SK-N-MC (cell line): ENCODE measurements at regions not wholly inside any gene's neighbourhood (a gene's known extent, or its start where the extent isn't known, plus 50 kb on each side); places are given as distances from the start of the nearest gene placed in this dataset.

Source experiments
- EZH2 ChIP-seq: fragments of 200-600 bp; sonication (generic); IDR thresholded peaks from one replicate; pipeline ENCODE4 v1.6.1; 2017; ENCODE audit warnings: antibody characterized with exemption
- FOXP2 ChIP-seq: optimal IDR thresholded peaks from 2 replicates; pipeline ENCODE3; 2011; ENCODE audit warnings: mild to moderate bottlenecking, moderate library complexity; ENCODE audit not compliant: insufficient read depth; ENCODE audit errors: extremely low read length, control extremely low read depth
- POLR2AphosphoS5 ChIP-seq: IDR thresholded peaks from 2 replicates; pipeline ENCODE4 v1.6.1; 2012; ENCODE audit warnings: mild to moderate bottlenecking, low read depth, low read length, borderline replicate concordance

DNA sequence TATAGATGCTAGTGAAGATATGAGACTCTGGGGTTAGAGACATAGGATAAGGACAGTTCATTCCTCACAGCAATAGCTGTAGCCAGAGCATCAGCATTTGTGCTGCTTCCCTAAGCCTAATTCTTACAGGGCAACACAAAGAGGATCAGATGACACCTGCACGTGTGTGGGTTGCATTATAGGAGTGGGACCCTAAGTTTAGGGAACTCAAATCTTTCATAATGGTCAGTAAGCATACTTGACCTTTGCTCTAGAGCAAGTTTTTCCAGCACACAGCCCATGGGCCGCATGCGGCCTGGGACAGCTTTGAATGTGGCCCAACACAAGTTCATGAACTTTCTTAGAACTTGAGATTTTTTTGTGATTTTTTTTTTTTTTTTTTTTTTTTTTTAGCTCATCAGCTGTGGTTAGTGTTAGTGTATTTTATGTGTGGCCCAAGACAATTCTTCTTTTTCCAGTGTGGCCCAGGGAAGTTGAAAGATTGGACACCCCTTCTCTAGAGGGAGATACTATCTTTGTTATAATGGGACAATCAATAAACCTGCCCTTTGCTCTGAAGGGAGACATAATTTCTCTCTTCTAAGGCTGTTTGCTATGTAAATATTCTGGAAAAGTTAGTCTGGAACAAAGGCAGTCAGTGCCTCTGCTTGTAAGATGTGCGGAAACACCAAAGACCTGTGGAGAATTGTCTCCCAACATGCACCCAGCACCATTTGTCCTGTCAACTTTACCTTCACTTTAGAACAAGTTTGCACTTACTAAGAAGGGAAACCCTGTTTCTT, 650.2 kb downstream of the ZNF674 start:
- no peak for TF ChIP-seq EZH2
- no peak for TF ChIP-seq POLR2AphosphoS5
- no peak for TF ChIP-seq FOXP2
